GM23338 (cell line): ENCODE measurements at regions not wholly inside any gene's neighbourhood (a gene's known extent, or its start where the extent isn't known, plus 50 kb on each side); places are given as distances from the start of the nearest gene placed in this dataset.

ENCODE experiments used
- ATAC-seq: fragments of 200-7000 bp; cut with Tn5 transposase; 3 replicates; pipeline ENCODE4 v1.9.1; 2020
- DNase-seq: peaks from one replicate; pipeline ENCODE4 v3.0.0-alpha.2; 2015; ENCODE audit warnings: low spot score
- H2AFZ ChIP-seq: fragments of 200-600 bp; sonication (generic); 2 replicates; pipeline ENCODE4 v1.8.0; 2016; ENCODE audit warnings: antibody characterized with exemption, mild to moderate bottlenecking, moderate library complexity
- H3F3A ChIP-seq: fragments of 200-600 bp; sonication (generic); replicated peaks from 2 replicates; pipeline ENCODE4 v1.8.0; 2017; ENCODE audit warnings: antibody characterized with exemption, mixed run types, low read depth
- H3K27ac ChIP-seq: fragments of 200-600 bp; sonication (generic); 2 replicates; pipeline ENCODE4 v1.6.1; 2016; ENCODE audit warnings: low read depth
- H3K27me3 ChIP-seq: fragments of 200-600 bp; sonication (generic); 2 replicates; pipeline ENCODE4 v1.8.0; 2016; ENCODE audit warnings: mild to moderate bottlenecking, mixed run types, moderate library complexity; ENCODE audit not compliant: insufficient read depth
- H3K36me3 ChIP-seq: fragments of 200-600 bp; sonication (generic); 2 replicates; pipeline ENCODE4 v1.8.0; 2016; ENCODE audit warnings: mild to moderate bottlenecking; ENCODE audit not compliant: insufficient read depth
- H3K4me1 ChIP-seq: fragments of 200-600 bp; sonication (generic); 2 replicates; pipeline ENCODE4 v1.8.0; 2016; ENCODE audit warnings: mild to moderate bottlenecking, moderate library complexity; ENCODE audit not compliant: insufficient read depth
- H3K4me2 ChIP-seq: fragments of 200-600 bp; sonication (generic); 2 replicates; pipeline ENCODE4 v1.7.1; 2017; ENCODE audit warnings: mixed run types
- H3K4me3 ChIP-seq: fragments of 200-600 bp; sonication (generic); 2 replicates; pipeline ENCODE4 v1.6.1; 2016; ENCODE audit warnings: mixed run types
- H3K79me2 ChIP-seq: fragments of 200-600 bp; sonication (generic); replicated peaks from 2 replicates; pipeline ENCODE4 v1.8.0; 2017; ENCODE audit warnings: mild to moderate bottlenecking; ENCODE audit not compliant: insufficient read depth
- H3K9me2 ChIP-seq: fragments of 200-600 bp; sonication (generic); 2 replicates; pipeline ENCODE4 v1.8.0; 2017; ENCODE audit not compliant: insufficient read depth
- H4K20me1 ChIP-seq: fragments of 200-600 bp; sonication (generic); replicated peaks from 2 replicates; pipeline ENCODE4 v1.8.0; 2017; ENCODE audit warnings: mild to moderate bottlenecking; ENCODE audit not compliant: insufficient read depth
- H3K27ac Mint-ChIP-seq: 2 replicates; pipeline ENCODE4 v1.8.0; 2020; ENCODE audit warnings: inconsistent platforms, mild to moderate bottlenecking, moderate library complexity, mixed read lengths
- H3K27me3 Mint-ChIP-seq: 3 replicates; pipeline ENCODE4 v1.8.0; 2022; ENCODE audit warnings: low read depth, mild to moderate bottlenecking, moderate library complexity, mixed read lengths, inconsistent platforms; ENCODE audit not compliant: insufficient read depth, poor library complexity
- H3K36me3 Mint-ChIP-seq: 3 replicates; pipeline ENCODE4 v1.8.0; 2021; ENCODE audit warnings: low read depth, mild to moderate bottlenecking, inconsistent platforms, moderate library complexity, mixed read lengths
- H3K4me1 Mint-ChIP-seq: 3 replicates; pipeline ENCODE4 v1.8.0; 2020; ENCODE audit warnings: mild to moderate bottlenecking, inconsistent platforms, mixed read lengths
- H3K4me3 Mint-ChIP-seq: 3 replicates; pipeline ENCODE4 v1.8.0; 2021; ENCODE audit warnings: moderate library complexity, mild to moderate bottlenecking, inconsistent platforms, mixed read lengths
- H3K9me3 Mint-ChIP-seq: 3 replicates; pipeline ENCODE4 v1.8.0; 2020; ENCODE audit warnings: moderate library complexity, mild to moderate bottlenecking, inconsistent platforms, mixed read lengths
- CREB1 ChIP-seq: fragments of 250-450 bp; sonication (Bioruptor Pico); IDR thresholded peaks from 2 replicates; pipeline ENCODE4 v1.5.0; 2020; ENCODE audit warnings: low read depth, mild to moderate bottlenecking, moderate library complexity
- EZH2 ChIP-seq: fragments of 200-600 bp; sonication (generic); IDR thresholded peaks from one replicate; pipeline ENCODE4 v1.8.0; 2017; ENCODE audit warnings: antibody characterized with exemption, mild to moderate bottlenecking, low read depth; ENCODE audit not compliant: unreplicated experiment
- EZH2phosphoT487 ChIP-seq: fragments of 200-600 bp; sonication (generic); IDR thresholded peaks from one replicate; pipeline ENCODE4 v1.8.1; 2018; ENCODE audit warnings: antibody characterized with exemption; ENCODE audit not compliant: unreplicated experiment
- JUNB ChIP-seq: IDR thresholded peaks from one replicate; pipeline ENCODE4 v1.6.1; 2016; ENCODE audit warnings: antibody characterized with exemption; ENCODE audit not compliant: unreplicated experiment
- NANOG ChIP-seq: IDR thresholded peaks from 2 replicates; pipeline ENCODE4 v1.6.1; 2016; ENCODE audit warnings: antibody characterized with exemption, borderline replicate concordance
- POLR2AphosphoS5 ChIP-seq: IDR thresholded peaks from 2 replicates; pipeline ENCODE4 v1.6.1; 2016; ENCODE audit warnings: antibody characterized with exemption, low read depth
- STAT1 ChIP-seq: IDR thresholded peaks from one replicate; pipeline ENCODE4 v1.6.1; 2016; ENCODE audit warnings: antibody characterized with exemption; ENCODE audit not compliant: unreplicated experiment
- ZNF114 ChIP-seq: fragments of 250-450 bp; sonication (Bioruptor Pico); IDR thresholded peaks from 2 replicates; pipeline ENCODE4 v1.5.0; 2020; ENCODE audit warnings: mild to moderate bottlenecking, moderate library complexity
- ZNF331 ChIP-seq: fragments of 250-450 bp; sonication (Bioruptor Pico); IDR thresholded peaks from 2 replicates; pipeline ENCODE4 v1.5.0; 2020; ENCODE audit warnings: low read depth, mild to moderate bottlenecking, moderate library complexity
- TF ChIP-seq, protein P1 (sequence below), 2 experiments: fragments of 200-600 bp in 1 of 2; sonication (generic) in 1 of 2; conservative IDR thresholded peaks; 2 replicates each; pipeline versions ENCODE4 v1.5.1 to v1.6.1; 2016 to 2017; ENCODE audit warnings: antibody characterized with exemption in 2 of 2, low read depth in 2 of 2, mild to moderate bottlenecking in 2 of 2, moderate library complexity in 1 of 2
- TF ChIP-seq, protein P2 (sequence below): IDR thresholded peaks from 2 replicates; pipeline ENCODE4 v1.6.1; 2016; ENCODE audit warnings: antibody characterized with exemption
- TF ChIP-seq, protein P3 (sequence below): fragments of 250-450 bp; sonication (Bioruptor Pico); IDR thresholded peaks from 2 replicates; pipeline ENCODE4 v1.5.0; 2020; ENCODE audit warnings: mild to moderate bottlenecking, moderate library complexity
- TF ChIP-seq, protein P4 (sequence below): IDR thresholded peaks from one replicate; pipeline ENCODE4 v1.6.1; 2018; ENCODE audit warnings: antibody characterized with exemption; ENCODE audit not compliant: unreplicated experiment

DNA sequence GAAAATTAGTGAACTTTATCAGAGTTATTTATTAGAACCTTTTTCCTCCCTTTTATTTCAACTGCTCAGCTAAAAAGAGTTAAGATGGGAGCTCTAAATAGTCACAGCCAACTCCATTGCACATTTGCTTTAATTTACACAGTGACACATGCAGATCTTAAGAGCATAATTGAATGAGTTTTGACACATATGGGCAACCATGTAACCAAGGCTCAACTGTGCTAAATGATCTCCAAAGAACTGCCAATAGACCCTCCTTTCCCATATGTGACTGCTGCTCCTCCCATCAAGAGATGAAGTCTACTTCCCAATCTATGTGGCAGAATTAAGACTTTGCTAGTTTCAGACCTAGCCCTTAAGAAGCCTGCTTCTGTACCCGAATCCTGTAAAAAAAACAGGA, 960.0 kb downstream of the BCL11B start:
- H3K79me2 ChIP-seq, result no peaks in the 10 kb centered on the region
- H3K27ac Mint-ChIP-seq, result no peak overlapping the region
- no peaks in the 10 kb centered on the region for H3K4me1 ChIP-seq
- H2AFZ ChIP-seq, result no peak overlapping the region
- TF ChIP-seq, protein P1, sequence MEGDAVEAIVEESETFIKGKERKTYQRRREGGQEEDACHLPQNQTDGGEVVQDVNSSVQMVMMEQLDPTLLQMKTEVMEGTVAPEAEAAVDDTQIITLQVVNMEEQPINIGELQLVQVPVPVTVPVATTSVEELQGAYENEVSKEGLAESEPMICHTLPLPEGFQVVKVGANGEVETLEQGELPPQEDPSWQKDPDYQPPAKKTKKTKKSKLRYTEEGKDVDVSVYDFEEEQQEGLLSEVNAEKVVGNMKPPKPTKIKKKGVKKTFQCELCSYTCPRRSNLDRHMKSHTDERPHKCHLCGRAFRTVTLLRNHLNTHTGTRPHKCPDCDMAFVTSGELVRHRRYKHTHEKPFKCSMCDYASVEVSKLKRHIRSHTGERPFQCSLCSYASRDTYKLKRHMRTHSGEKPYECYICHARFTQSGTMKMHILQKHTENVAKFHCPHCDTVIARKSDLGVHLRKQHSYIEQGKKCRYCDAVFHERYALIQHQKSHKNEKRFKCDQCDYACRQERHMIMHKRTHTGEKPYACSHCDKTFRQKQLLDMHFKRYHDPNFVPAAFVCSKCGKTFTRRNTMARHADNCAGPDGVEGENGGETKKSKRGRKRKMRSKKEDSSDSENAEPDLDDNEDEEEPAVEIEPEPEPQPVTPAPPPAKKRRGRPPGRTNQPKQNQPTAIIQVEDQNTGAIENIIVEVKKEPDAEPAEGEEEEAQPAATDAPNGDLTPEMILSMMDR (conservative IDR thresholded peaks at IDR 0.05; ENCODE audit: low read depth in 2 of 2), result no peak
- TF ChIP-seq ZNF331 (CRISPR knock-in tag) (no peak), POLR2AphosphoS5 (no peak), NANOG (no peak), CREB1 (CRISPR knock-in tag) (no peak), JUNB (no peak), STAT1 (no peak), ZNF114 (CRISPR knock-in tag) (no peak), EZH2phosphoT487 (no peak), EZH2 (no peak)
- TF ChIP-seq, protein P2, sequence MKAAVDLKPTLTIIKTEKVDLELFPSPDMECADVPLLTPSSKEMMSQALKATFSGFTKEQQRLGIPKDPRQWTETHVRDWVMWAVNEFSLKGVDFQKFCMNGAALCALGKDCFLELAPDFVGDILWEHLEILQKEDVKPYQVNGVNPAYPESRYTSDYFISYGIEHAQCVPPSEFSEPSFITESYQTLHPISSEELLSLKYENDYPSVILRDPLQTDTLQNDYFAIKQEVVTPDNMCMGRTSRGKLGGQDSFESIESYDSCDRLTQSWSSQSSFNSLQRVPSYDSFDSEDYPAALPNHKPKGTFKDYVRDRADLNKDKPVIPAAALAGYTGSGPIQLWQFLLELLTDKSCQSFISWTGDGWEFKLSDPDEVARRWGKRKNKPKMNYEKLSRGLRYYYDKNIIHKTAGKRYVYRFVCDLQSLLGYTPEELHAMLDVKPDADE, result no peak
- TF ChIP-seq, protein P3, sequence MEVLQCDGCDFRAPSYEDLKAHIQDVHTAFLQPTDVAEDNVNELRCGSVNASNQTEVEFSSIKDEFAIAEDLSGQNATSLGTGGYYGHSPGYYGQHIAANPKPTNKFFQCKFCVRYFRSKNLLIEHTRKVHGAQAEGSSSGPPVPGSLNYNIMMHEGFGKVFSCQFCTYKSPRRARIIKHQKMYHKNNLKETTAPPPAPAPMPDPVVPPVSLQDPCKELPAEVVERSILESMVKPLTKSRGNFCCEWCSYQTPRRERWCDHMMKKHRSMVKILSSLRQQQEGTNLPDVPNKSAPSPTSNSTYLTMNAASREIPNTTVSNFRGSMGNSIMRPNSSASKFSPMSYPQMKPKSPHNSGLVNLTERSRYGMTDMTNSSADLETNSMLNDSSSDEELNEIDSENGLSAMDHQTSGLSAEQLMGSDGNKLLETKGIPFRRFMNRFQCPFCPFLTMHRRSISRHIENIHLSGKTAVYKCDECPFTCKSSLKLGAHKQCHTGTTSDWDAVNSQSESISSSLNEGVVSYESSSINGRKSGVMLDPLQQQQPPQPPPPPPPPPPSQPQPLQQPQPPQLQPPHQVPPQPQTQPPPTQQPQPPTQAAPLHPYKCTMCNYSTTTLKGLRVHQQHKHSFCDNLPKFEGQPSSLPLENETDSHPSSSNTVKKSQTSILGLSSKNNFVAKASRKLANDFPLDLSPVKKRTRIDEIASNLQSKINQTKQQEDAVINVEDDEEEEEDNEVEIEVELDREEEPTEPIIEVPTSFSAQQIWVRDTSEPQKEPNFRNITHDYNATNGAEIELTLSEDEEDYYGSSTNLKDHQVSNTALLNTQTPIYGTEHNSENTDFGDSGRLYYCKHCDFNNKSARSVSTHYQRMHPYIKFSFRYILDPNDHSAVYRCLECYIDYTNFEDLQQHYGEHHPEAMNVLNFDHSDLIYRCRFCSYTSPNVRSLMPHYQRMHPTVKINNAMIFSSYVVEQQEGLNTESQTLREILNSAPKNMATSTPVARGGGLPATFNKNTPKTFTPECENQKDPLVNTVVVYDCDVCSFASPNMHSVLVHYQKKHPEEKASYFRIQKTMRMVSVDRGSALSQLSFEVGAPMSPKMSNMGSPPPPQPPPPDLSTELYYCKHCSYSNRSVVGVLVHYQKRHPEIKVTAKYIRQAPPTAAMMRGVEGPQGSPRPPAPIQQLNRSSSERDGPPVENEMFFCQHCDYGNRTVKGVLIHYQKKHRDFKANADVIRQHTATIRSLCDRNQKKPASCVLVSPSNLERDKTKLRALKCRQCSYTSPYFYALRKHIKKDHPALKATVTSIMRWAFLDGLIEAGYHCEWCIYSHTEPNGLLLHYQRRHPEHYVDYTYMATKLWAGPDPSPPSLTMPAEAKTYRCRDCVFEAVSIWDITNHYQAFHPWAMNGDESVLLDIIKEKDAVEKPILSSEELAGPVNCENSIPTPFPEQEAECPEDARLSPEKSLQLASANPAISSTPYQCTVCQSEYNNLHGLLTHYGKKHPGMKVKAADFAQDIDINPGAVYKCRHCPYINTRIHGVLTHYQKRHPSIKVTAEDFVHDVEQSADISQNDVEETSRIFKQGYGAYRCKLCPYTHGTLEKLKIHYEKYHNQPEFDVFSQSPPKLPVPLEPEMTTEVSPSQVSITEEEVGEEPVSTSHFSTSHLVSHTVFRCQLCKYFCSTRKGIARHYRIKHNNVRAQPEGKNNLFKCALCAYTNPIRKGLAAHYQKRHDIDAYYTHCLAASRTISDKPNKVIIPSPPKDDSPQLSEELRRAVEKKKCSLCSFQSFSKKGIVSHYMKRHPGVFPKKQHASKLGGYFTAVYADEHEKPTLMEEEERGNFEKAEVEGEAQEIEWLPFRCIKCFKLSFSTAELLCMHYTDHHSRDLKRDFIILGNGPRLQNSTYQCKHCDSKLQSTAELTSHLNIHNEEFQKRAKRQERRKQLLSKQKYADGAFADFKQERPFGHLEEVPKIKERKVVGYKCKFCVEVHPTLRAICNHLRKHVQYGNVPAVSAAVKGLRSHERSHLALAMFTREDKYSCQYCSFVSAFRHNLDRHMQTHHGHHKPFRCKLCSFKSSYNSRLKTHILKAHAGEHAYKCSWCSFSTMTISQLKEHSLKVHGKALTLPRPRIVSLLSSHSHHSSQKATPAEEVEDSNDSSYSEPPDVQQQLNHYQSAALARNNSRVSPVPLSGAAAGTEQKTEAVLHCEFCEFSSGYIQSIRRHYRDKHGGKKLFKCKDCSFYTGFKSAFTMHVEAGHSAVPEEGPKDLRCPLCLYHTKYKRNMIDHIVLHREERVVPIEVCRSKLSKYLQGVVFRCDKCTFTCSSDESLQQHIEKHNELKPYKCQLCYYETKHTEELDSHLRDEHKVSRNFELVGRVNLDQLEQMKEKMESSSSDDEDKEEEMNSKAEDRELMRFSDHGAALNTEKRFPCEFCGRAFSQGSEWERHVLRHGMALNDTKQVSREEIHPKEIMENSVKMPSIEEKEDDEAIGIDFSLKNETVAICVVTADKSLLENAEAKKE, result no peak
- TF ChIP-seq, protein P4, sequence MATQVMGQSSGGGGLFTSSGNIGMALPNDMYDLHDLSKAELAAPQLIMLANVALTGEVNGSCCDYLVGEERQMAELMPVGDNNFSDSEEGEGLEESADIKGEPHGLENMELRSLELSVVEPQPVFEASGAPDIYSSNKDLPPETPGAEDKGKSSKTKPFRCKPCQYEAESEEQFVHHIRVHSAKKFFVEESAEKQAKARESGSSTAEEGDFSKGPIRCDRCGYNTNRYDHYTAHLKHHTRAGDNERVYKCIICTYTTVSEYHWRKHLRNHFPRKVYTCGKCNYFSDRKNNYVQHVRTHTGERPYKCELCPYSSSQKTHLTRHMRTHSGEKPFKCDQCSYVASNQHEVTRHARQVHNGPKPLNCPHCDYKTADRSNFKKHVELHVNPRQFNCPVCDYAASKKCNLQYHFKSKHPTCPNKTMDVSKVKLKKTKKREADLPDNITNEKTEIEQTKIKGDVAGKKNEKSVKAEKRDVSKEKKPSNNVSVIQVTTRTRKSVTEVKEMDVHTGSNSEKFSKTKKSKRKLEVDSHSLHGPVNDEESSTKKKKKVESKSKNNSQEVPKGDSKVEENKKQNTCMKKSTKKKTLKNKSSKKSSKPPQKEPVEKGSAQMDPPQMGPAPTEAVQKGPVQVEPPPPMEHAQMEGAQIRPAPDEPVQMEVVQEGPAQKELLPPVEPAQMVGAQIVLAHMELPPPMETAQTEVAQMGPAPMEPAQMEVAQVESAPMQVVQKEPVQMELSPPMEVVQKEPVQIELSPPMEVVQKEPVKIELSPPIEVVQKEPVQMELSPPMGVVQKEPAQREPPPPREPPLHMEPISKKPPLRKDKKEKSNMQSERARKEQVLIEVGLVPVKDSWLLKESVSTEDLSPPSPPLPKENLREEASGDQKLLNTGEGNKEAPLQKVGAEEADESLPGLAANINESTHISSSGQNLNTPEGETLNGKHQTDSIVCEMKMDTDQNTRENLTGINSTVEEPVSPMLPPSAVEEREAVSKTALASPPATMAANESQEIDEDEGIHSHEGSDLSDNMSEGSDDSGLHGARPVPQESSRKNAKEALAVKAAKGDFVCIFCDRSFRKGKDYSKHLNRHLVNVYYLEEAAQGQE, result no peak
- H3K4me2 ChIP-seq, result no peak overlapping the region
- no peak overlapping the region for H3K4me3 Mint-ChIP-seq
- DNase-seq (no peak), ATAC-seq (no peak)
- H3K36me3 ChIP-seq, result no peaks in the 10 kb centered on the region
- H3F3A ChIP-seq, result no peaks in the 10 kb centered on the region
- H3K27me3 ChIP-seq, result no peaks in the 10 kb centered on the region
- H3K4me1 Mint-ChIP-seq, result no peaks in the 10 kb centered on the region
- H3K9me2 ChIP-seq, result 0 out of 2 replicates have a peak, but pooled peaks cover 9% of the 10 kb centered on the region
- H3K9me3 Mint-ChIP-seq, result no peaks in the 10 kb centered on the region
- peaks cover 5% of the 10 kb centered on the region for H3K27me3 Mint-ChIP-seq
- no peak overlapping the region for H3K27ac ChIP-seq
- H4K20me1 ChIP-seq, result no peaks in the 10 kb centered on the region
- no peak overlapping the region for H3K4me3 ChIP-seq
- H3K36me3 Mint-ChIP-seq, result no peaks in the 10 kb centered on the region
